Naive thymus-derived CD4-positive, alpha-beta T cell (primary cell): ENCODE measurements at regions not wholly inside any gene's neighbourhood (a gene's known extent, or its start where the extent isn't known, plus 50 kb on each side); places are given as distances from the start of the nearest gene placed in this dataset.

Source experiments
- ATAC-seq: fragments of 150-1000 bp; cut with Tn5 transposase; 2 replicates; pipeline ENCODE4 v1.10.0; 2021; ENCODE audit warnings: mild to moderate bottlenecking, moderate library complexity
- CTCF ChIA-PET: fragments of 350-600 bp; sonication (Branson Sonifier 250); formaldehyde crosslinking; loops from one replicate; lab custom pipeline; 2021; ENCODE audit warnings: antibody characterized with exemption; lab: Charles Lee
- POLR2A ChIA-PET: fragments of 350-600 bp; sonication (Branson Sonifier 250); formaldehyde crosslinking; loops from one replicate; lab custom pipeline; 2021; ENCODE audit warnings: antibody characterized with exemption, inconsistent platforms; lab: Charles Lee
- DNase-seq, 9 donors: peaks; one replicate each; pipeline versions ENCODE4 v3.0.0 to v3.0.0-alpha.2; 2020 to 2022; ENCODE audit warnings: mixed read lengths in 1 of 9
- H3K27ac ChIP-seq: one replicate; pipeline ENCODE4 v1.7.0; 2013; ENCODE audit warnings: mild to moderate bottlenecking, low read depth, low read length, moderate library complexity
- H3K27me3 ChIP-seq, 2 donors: one replicate each; pipeline ENCODE4 v1.7.0; 2013; ENCODE audit warnings: low read length in 2 of 2, mild to moderate bottlenecking in 2 of 2, moderate library complexity in 2 of 2; ENCODE audit not compliant: control insufficient read depth in 2 of 2, insufficient read depth in 2 of 2
- H3K36me3 ChIP-seq, 3 experiments: 1 replicate in 2 of 3; 2 replicates in 1 of 3; pipeline ENCODE4 v1.7.0; 2013; ENCODE audit warnings: low read length in 3 of 3, mild to moderate bottlenecking in 3 of 3, moderate library complexity in 1 of 3; ENCODE audit not compliant: insufficient read depth in 3 of 3, control insufficient read depth in 2 of 3
- H3K4me1 ChIP-seq, 2 donors: one replicate each; pipeline ENCODE4 v1.7.0; 2013; ENCODE audit warnings: low read length in 2 of 2, mild to moderate bottlenecking in 2 of 2, moderate library complexity in 1 of 2; ENCODE audit not compliant: control insufficient read depth in 2 of 2, insufficient read depth in 2 of 2
- H3K4me3 ChIP-seq: 2 replicates; pipeline ENCODE4 v1.7.0; 2013; ENCODE audit warnings: mild to moderate bottlenecking, low read length
- H3K9me3 ChIP-seq, 3 experiments: 1 replicate in 2 of 3; 2 replicates in 1 of 3; pipeline ENCODE4 v1.7.0; 2013; ENCODE audit warnings: low read length in 3 of 3; ENCODE audit not compliant: control insufficient read depth in 2 of 3
- H3K27ac Mint-ChIP-seq, 9 donors: one replicate each; pipeline ENCODE4 v1.8.0; 2020 to 2022; ENCODE audit warnings: mixed read lengths in 9 of 9, mild to moderate bottlenecking in 8 of 9, moderate library complexity in 5 of 9, inconsistent platforms in 2 of 9
- H3K27me3 Mint-ChIP-seq, 5 donors: one replicate each; pipeline ENCODE4 v1.8.0; 2021 to 2022; ENCODE audit warnings: mixed read lengths in 5 of 5, mild to moderate bottlenecking in 1 of 5
- H3K36me3 Mint-ChIP-seq, 5 donors: one replicate each; pipeline ENCODE4 v1.8.0; 2020 to 2022; ENCODE audit warnings: mixed read lengths in 5 of 5, mild to moderate bottlenecking in 3 of 5, inconsistent platforms in 1 of 5
- H3K4me1 Mint-ChIP-seq, 7 donors: one replicate each; pipeline ENCODE4 v1.8.0; 2020 to 2022; ENCODE audit warnings: mixed read lengths in 7 of 7, mild to moderate bottlenecking in 3 of 7, inconsistent platforms in 1 of 7
- H3K4me3 Mint-ChIP-seq, 10 donors: one replicate each; pipeline ENCODE4 v1.8.0; 2020 to 2022; ENCODE audit warnings: mild to moderate bottlenecking in 10 of 10, mixed read lengths in 10 of 10, moderate library complexity in 6 of 10, inconsistent platforms in 2 of 10
- H3K9me3 Mint-ChIP-seq, 11 donors: one replicate each; pipeline ENCODE4 v1.8.0; 2020 to 2022; ENCODE audit warnings: mixed read lengths in 11 of 11, mild to moderate bottlenecking in 4 of 11, inconsistent platforms in 1 of 11, moderate library complexity in 1 of 11
- intact Hi-C, 2 donors: fragments of 100-400 bp; cut with micrococcal nuclease; formaldehyde crosslinking; loops; one replicate each; pipeline ENCODE4 v1.15.1; 2023

DNA sequence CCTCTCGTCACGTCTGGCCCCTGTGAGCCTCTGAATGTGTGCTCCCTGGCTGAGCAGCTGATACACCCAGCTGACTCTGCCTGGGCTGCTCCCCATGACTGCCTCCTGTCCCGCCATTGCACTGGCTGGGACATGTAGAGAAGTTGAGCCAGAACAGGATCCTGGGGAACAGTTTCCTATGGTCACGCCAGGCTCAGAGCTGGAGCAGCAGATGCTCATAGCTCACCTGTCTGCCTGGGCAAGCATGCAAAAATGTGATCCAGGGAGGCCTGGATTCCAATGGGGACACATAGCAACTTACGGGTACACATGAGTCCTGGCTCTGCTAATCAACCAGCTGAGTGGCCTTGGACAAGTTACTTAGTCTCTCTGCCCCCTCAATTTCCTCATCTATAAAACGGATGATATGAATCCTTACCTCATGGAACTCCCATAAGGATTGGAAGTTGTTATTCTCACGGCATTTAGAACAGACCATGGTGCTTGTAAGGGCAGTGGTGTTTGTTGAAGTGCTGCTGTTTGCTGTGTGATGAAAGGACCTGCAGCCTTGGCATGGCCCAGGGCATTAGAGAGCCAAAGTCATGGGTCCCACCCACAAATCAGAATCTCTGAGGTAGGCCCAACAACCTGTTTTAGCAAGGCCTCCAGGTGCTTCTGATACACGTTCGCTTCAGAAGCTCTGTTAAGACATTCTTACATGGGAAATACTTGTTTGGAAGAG is 150.3 kb upstream of the VANGL1 start:
- Histone ChIP-seq H3K27ac (no peak overlapping the region), H3K4me3 (no peak overlapping the region), H3K27me3 (no peaks in the 10 kb centered on the region), H3K9me3 (no peaks in the 10 kb centered on the region), H3K4me1 (no peaks in the 10 kb centered on the region), H3K36me3 (no peaks in the 10 kb centered on the region)
- ChIA-PET CTCF (no interaction called here), POLR2A (no interaction called here)
- H3K4me3 Mint-ChIP-seq: no peak overlapping the region
- peaks cover 0 to 5% (median 0%) of the 10 kb centered on the region in 5 donors for H3K27me3 Mint-ChIP-seq
- no peaks in the 10 kb centered on the region for H3K4me1 Mint-ChIP-seq
- DNase-seq (no peak), ATAC-seq (no peak)
- no peaks in the 10 kb centered on the region for H3K36me3 Mint-ChIP-seq
- H3K9me3 Mint-ChIP-seq: peaks cover 0 to 9% (median 0%) of the 10 kb centered on the region in 11 donors
- H3K27ac Mint-ChIP-seq: no peak overlapping the region
- intact Hi-C loops: no loop called here

- Histone ChIP-seq H3K27ac (no peak overlapping the region), H3K36me3 (no peaks in the 10 kb centered on the region), H3K4me1 (no peaks in the 10 kb centered on the region), H3K27me3 (no peaks in the 10 kb centered on the region), H3K9me3 (no peaks in the 10 kb centered on the region), H3K4me3 (no peak overlapping the region)
- DNase-seq: no peak
- peaks cover 2 to 26% (median 17%) of the 10 kb centered on the region in 5 donors for H3K27me3 Mint-ChIP-seq
- intact Hi-C loops: no loop called here
- H3K4me3 Mint-ChIP-seq: no peak overlapping the region
- H3K4me1 Mint-ChIP-seq: no peaks in the 10 kb centered on the region
- H3K36me3 Mint-ChIP-seq: peaks cover 0 to 3% (median 0%) of the 10 kb centered on the region in 5 donors
- POLR2A ChIA-PET: no interaction called here
- H3K27ac Mint-ChIP-seq: no peak overlapping the region
- peaks cover 0 to 1% (median 0%) of the 10 kb centered on the region in 11 donors for H3K9me3 Mint-ChIP-seq
- no peak for ATAC-seq
- CTCF ChIA-PET: no interaction called here
These were observed 141.0 kb upstream of the NGF start for GRCh38 chr1:115479055-115479482.

- H3K27me3 ChIP-seq: no peaks in the 10 kb centered on the region
- Mint-ChIP-seq H3K4me1 (no peaks in the 10 kb centered on the region), H3K9me3 (peaks cover 0 to 3% (median 0%) of the 10 kb centered on the region in 11 donors), H3K36me3 (peaks cover 0 to 3% (median 0%) of the 10 kb centered on the region in 5 donors), H3K27ac (no peak overlapping the region), H3K27me3 (peaks cover 0 to 40% (median 15%) of the 10 kb centered on the region in 5 donors), H3K4me3 (no peak overlapping the region)
- no peak for DNase-seq
- H3K27ac ChIP-seq: no peak overlapping the region
- no peak overlapping the region for H3K4me3 ChIP-seq
- POLR2A ChIA-PET: no interaction called here
- no peak for ATAC-seq
- intact Hi-C loops: no loop called here
- CTCF ChIA-PET: no interaction called here
- H3K4me1 ChIP-seq: no peaks in the 10 kb centered on the region
- H3K36me3 ChIP-seq: no peaks in the 10 kb centered on the region
- no peaks in the 10 kb centered on the region for H3K9me3 ChIP-seq
These were observed 139.0 kb upstream of the NGF start for GRCh38 chr1:115477071-115477470.

DNA sequence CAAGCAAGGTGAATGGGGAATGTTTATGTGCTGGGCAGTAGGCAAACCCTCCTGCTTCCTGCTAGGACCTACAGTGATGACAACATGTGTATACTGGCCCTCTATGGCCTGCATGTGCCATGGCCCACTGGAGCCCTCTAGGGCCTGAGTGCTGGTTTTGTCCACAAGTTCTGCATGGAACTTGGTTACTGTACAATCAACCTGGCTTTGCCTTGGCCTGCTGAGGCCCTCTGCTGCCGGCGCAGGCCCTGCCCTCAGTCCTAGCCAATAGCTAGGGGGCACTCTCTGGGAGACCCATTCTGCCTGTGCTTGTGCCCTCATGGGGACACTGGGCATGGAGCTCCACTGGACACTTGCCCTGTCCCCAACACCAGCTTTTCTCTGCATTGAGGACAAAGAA is 138.6 kb upstream of the NGF start:
- Mint-ChIP-seq H3K36me3 (peaks cover 0 to 3% (median 0%) of the 10 kb centered on the region in 5 donors), H3K4me1 (no peaks in the 10 kb centered on the region), H3K27ac (no peak overlapping the region), H3K9me3 (peaks cover 0 to 3% (median 0%) of the 10 kb centered on the region in 11 donors), H3K27me3 (peaks cover 0 to 42% (median 13%) of the 10 kb centered on the region in 5 donors), H3K4me3 (no peak overlapping the region)
- H3K27me3 ChIP-seq: no peaks in the 10 kb centered on the region
- CTCF ChIA-PET: no interaction called here
- no peaks in the 10 kb centered on the region for H3K36me3 ChIP-seq
- no peaks in the 10 kb centered on the region for H3K9me3 ChIP-seq
- intact Hi-C loops: no loop called here
- ATAC-seq (no peak), DNase-seq (no peak)
- POLR2A ChIA-PET: no interaction called here
- H3K27ac ChIP-seq: no peak overlapping the region
- no peaks in the 10 kb centered on the region for H3K4me1 ChIP-seq
- H3K4me3 ChIP-seq: no peak overlapping the region

- H3K27ac Mint-ChIP-seq: no peak overlapping the region
- ATAC-seq (no peak), DNase-seq (no peak)
- ChIA-PET CTCF (no interaction called here), POLR2A (no interaction called here)
- H3K9me3 ChIP-seq: no peaks in the 10 kb centered on the region
- H3K27me3 Mint-ChIP-seq: peaks cover 0 to 38% (median 13%) of the 10 kb centered on the region in 5 donors
- intact Hi-C loops: no loop called here
- no peaks in the 10 kb centered on the region for H3K36me3 ChIP-seq
- no peaks in the 10 kb centered on the region for H3K4me1 ChIP-seq
- no peaks in the 10 kb centered on the region for H3K27me3 ChIP-seq
- no peak overlapping the region for H3K4me3 ChIP-seq
- peaks cover 0 to 3% (median 0%) of the 10 kb centered on the region in 11 donors for H3K9me3 Mint-ChIP-seq
- H3K4me3 Mint-ChIP-seq: no peak overlapping the region
- no peak overlapping the region for H3K27ac ChIP-seq
- no peaks in the 10 kb centered on the region for H3K4me1 Mint-ChIP-seq
- H3K36me3 Mint-ChIP-seq: peaks cover 0 to 3% (median 0%) of the 10 kb centered on the region in 5 donors
These were observed 137.9 kb upstream of the NGF start for GRCh38 chr1:115475901-115476300.

DNA sequence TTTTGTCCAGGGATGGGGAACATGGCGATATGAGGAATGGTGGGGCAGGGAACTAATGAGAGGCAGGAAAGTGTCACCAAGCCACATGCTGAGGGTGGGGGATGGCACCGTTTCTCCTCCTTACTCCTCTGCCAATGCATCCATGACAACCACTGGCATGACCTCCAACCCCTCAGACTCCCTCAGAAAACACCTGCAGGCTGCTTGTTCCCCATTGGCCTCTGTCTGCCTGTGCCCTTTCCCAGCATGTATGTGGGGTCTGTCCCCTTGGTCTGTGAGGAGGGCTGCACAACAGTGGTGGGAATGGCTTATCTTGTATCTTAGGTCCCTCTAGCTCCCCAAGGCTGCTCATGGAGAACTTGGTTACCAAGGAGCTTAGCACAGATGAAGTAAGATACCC is 137.2 kb upstream of the NGF start:
- Histone ChIP-seq H3K4me1 (no peaks in the 10 kb centered on the region), H3K9me3 (no peaks in the 10 kb centered on the region), H3K27ac (no peak overlapping the region), H3K36me3 (no peaks in the 10 kb centered on the region), H3K4me3 (no peak overlapping the region), H3K27me3 (no peaks in the 10 kb centered on the region)
- peaks cover 0 to 3% (median 0%) of the 10 kb centered on the region in 11 donors for H3K9me3 Mint-ChIP-seq
- intact Hi-C loops: no loop called here
- no peak overlapping the region for H3K4me3 Mint-ChIP-seq
- no peak for ATAC-seq
- ChIA-PET POLR2A (no interaction called here), CTCF (no interaction called here)
- no peaks in the 10 kb centered on the region for H3K36me3 Mint-ChIP-seq
- H3K4me1 Mint-ChIP-seq: no peaks in the 10 kb centered on the region
- H3K27ac Mint-ChIP-seq: no peak overlapping the region
- peaks cover 0 to 32% (median 13%) of the 10 kb centered on the region in 5 donors for H3K27me3 Mint-ChIP-seq
- no peak for DNase-seq

DNA sequence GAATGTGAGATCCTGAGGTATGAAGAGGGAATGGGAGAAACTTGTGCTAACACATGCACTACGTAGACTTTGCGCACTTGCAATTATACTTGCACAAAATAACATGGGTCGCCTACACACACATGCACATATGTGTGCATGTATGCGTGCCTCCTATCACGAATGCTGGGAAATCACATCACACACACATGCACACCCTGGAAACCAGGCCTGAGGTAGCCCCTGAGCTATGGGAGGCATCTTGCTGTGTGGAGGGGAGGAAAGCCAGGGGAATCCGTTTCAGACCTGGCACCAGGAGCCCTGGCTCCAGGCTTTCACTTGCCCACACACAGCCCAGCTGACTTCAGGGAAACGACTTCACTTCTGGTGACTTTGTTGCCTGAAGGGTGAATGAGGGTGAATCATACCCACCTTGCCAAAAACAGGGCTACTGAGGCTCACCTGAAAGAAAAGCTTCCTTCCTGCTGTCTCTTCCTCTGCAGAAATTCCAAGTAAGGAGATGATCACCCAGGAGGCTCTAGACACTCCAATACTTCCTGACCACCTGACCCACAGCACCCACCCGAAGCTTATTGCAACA is 136.0 kb upstream of the NGF start:
- ChIA-PET CTCF (no interaction called here), POLR2A (no interaction called here)
- Histone ChIP-seq H3K4me3 (no peak overlapping the region), H3K4me1 (no peaks in the 10 kb centered on the region), H3K9me3 (no peaks in the 10 kb centered on the region), H3K27me3 (no peaks in the 10 kb centered on the region), H3K36me3 (no peaks in the 10 kb centered on the region), H3K27ac (no peak overlapping the region)
- intact Hi-C loops: no loop called here
- Mint-ChIP-seq H3K4me1 (peaks cover 0 to 6% (median 2%) of the 10 kb centered on the region in 7 donors), H3K27me3 (peaks cover 0 to 26% (median 10%) of the 10 kb centered on the region in 5 donors), H3K36me3 (no peaks in the 10 kb centered on the region), H3K27ac (no peak overlapping the region), H3K4me3 (no peak overlapping the region), H3K9me3 (peaks cover 0 to 3% (median 0%) of the 10 kb centered on the region in 11 donors)
- no peak for ATAC-seq
- DNase-seq: no peak
